Nephron progenitor cell (in vitro differentiated cells): ENCODE measurements at regions not wholly inside any gene's neighbourhood (a gene's known extent, or its start where the extent isn't known, plus 50 kb on each side); places are given as distances from the start of the nearest gene placed in this dataset.
"Not testable (repeated sequence)": the region's sequence is repeated elsewhere in the genome, so short reads cannot be mapped to it uniquely, and the experiment has no call there.

Experiments
- DNase-seq: peaks from one replicate; pipeline ENCODE4 v3.0.0; 2021
- H3K27ac Mint-ChIP-seq: 2 replicates; pipeline ENCODE4 v1.8.0; 2021; ENCODE audit warnings: mild to moderate bottlenecking, moderate library complexity, mixed read lengths
- H3K27me3 Mint-ChIP-seq: 2 replicates; pipeline ENCODE4 v1.8.0; 2021; ENCODE audit warnings: mild to moderate bottlenecking, low read depth, mixed read lengths; ENCODE audit not compliant: poor library complexity
- H3K36me3 Mint-ChIP-seq: 2 replicates; pipeline ENCODE4 v1.8.0; 2021; ENCODE audit warnings: low read depth, mixed read lengths
- H3K4me1 Mint-ChIP-seq: 2 replicates; pipeline ENCODE4 v1.8.0; 2021; ENCODE audit warnings: mixed read lengths
- H3K4me3 Mint-ChIP-seq: 2 replicates; pipeline ENCODE4 v1.8.0; 2021; ENCODE audit warnings: mild to moderate bottlenecking, moderate library complexity, mixed read lengths
- H3K9me3 Mint-ChIP-seq: 2 replicates; pipeline ENCODE4 v1.8.0; 2021; ENCODE audit warnings: mild to moderate bottlenecking, moderate library complexity, mixed read lengths
- CTCF ChIP-seq: fragments of 200-600 bp; sonication (generic); IDR thresholded peaks from 2 replicates; pipeline ENCODE4 v1.5.0; 2021; ENCODE audit warnings: antibody characterized with exemption

GRCh38 chr7:32673275-32673983, 178.1 kb downstream of the AVL9 start:
- DNase-seq, result no peak
- H3K36me3 Mint-ChIP-seq, result peaks cover 47% of the 10 kb centered on the region
- H3K4me1 Mint-ChIP-seq, result peaks cover 23% of the 10 kb centered on the region
- H3K4me3 Mint-ChIP-seq, result no peak overlapping the region
- peak overlapping the region; percentile 3 for H3K27ac Mint-ChIP-seq
- H3K27me3 Mint-ChIP-seq, result peaks cover 5% of the 10 kb centered on the region
- no peak for TF ChIP-seq CTCF
- H3K9me3 Mint-ChIP-seq, result peaks cover 27% of the 10 kb centered on the region

GRCh38 chr7:32670110-32671025, 175.1 kb downstream of the AVL9 start:
- no peak for TF ChIP-seq CTCF
- Mint-ChIP-seq H3K9me3 (peaks cover 29% of the 10 kb centered on the region), H3K27me3 (peaks cover 5% of the 10 kb centered on the region), H3K4me3 (no peak overlapping the region), H3K36me3 (peaks cover 52% of the 10 kb centered on the region), H3K27ac (peak overlapping the region; percentile 87), H3K4me1 (peaks cover 26% of the 10 kb centered on the region)
- no peak for DNase-seq

- H3K27ac Mint-ChIP-seq, result peak overlapping the region; percentile 99
- H3K36me3 Mint-ChIP-seq, result peaks cover 50% of the 10 kb centered on the region
- not testable (repeated sequence) for DNase-seq, H3K4me3 Mint-ChIP-seq, H3K27me3 Mint-ChIP-seq
- H3K4me1 Mint-ChIP-seq, result peaks cover 32% of the 10 kb centered on the region
- peaks cover 29% of the 10 kb centered on the region for H3K9me3 Mint-ChIP-seq
Observed at GRCh38 chr7:32669173-32669870, 174.0 kb downstream of the AVL9 start.

- peaks cover 40% of the 10 kb centered on the region for H3K4me1 Mint-ChIP-seq
- not testable (repeated sequence) for DNase-seq, H3K4me3 Mint-ChIP-seq, H3K27me3 Mint-ChIP-seq
- peaks cover 47% of the 10 kb centered on the region for H3K36me3 Mint-ChIP-seq
- peak overlapping the region; percentile 99 for H3K27ac Mint-ChIP-seq
- H3K9me3 Mint-ChIP-seq, result peaks cover 29% of the 10 kb centered on the region
Observed at GRCh38 chr7:32668387-32669097, 173.3 kb downstream of the AVL9 start.

GRCh38 chr7:32667586-32667985, 172.3 kb downstream of the AVL9 start:
- Mint-ChIP-seq H3K4me1 (peaks cover 46% of the 10 kb centered on the region), H3K36me3 (peaks cover 47% of the 10 kb centered on the region), H3K9me3 (peaks cover 29% of the 10 kb centered on the region)
- not testable (repeated sequence) for H3K4me3 Mint-ChIP-seq, H3K27ac Mint-ChIP-seq, H3K27me3 Mint-ChIP-seq, DNase-seq

- not testable (repeated sequence) for H3K27ac Mint-ChIP-seq, H3K4me3 Mint-ChIP-seq, DNase-seq, H3K27me3 Mint-ChIP-seq
- Mint-ChIP-seq H3K4me1 (peaks cover 29% of the 10 kb centered on the region), H3K36me3 (peaks cover 45% of the 10 kb centered on the region), H3K9me3 (peaks cover 22% of the 10 kb centered on the region)
Observed at GRCh38 chr7:32663805-32664211, 168.5 kb downstream of the AVL9 start.

- not testable (repeated sequence) for H3K9me3 Mint-ChIP-seq, H3K4me3 Mint-ChIP-seq, H3K27me3 Mint-ChIP-seq, H3K27ac Mint-ChIP-seq, DNase-seq
- Mint-ChIP-seq H3K4me1 (peaks cover 23% of the 10 kb centered on the region), H3K36me3 (peaks cover 32% of the 10 kb centered on the region)
Observed at GRCh38 chr7:32662509-32662908, 167.2 kb downstream of the AVL9 start.
